Calu3 (cell line): ENCODE measurements at regions not wholly inside any gene's neighbourhood (a gene's known extent, or its start where the extent isn't known, plus 50 kb on each side); places are given as distances from the start of the nearest gene placed in this dataset.

Experiments used
- BruUV-seq: library from RNA; stranded (reverse); fragments of 400-500 nt; replicated peaks from 2 replicates; lab custom pipeline; 2021; lab: Mats Ljungman, UMichigan
- CTCF ChIA-PET: fragments of 300-600 bp; sonication (Branson Sonifier 250); formaldehyde crosslinking; loops from one replicate; lab custom pipeline; 2022; ENCODE audit warnings: antibody characterized with exemption; lab: Charles Lee
- DNase-seq: peaks from one replicate; pipeline ENCODE4 v3.0.0; 2022
- H3K27ac Mint-ChIP-seq: one replicate; pipeline ENCODE4 v1.8.0; 2022; ENCODE audit warnings: mixed read lengths; ENCODE audit not compliant: unreplicated experiment
- H3K27me3 Mint-ChIP-seq: one replicate; pipeline ENCODE4 v1.8.0; 2022; ENCODE audit warnings: mixed read lengths; ENCODE audit not compliant: unreplicated experiment
- H3K36me3 Mint-ChIP-seq: one replicate; pipeline ENCODE4 v1.8.0; 2022; ENCODE audit warnings: mild to moderate bottlenecking, moderate library complexity, mixed read lengths; ENCODE audit not compliant: insufficient read depth, unreplicated experiment
- H3K4me1 Mint-ChIP-seq: one replicate; pipeline ENCODE4 v1.8.0; 2022; ENCODE audit warnings: mild to moderate bottlenecking, low read depth, mixed read lengths; ENCODE audit not compliant: unreplicated experiment
- H3K4me3 Mint-ChIP-seq: one replicate; pipeline ENCODE4 v1.8.0; 2022; ENCODE audit warnings: mild to moderate bottlenecking, low read depth, moderate library complexity, mixed read lengths; ENCODE audit not compliant: unreplicated experiment
- H3K9me3 Mint-ChIP-seq: one replicate; pipeline ENCODE4 v1.8.0; 2022; ENCODE audit warnings: low read depth, mixed read lengths; ENCODE audit not compliant: unreplicated experiment
- CTCF ChIP-seq: fragments of 200-600 bp; IDR thresholded peaks from one replicate; pipeline ENCODE4 v1.8.0; 2022; ENCODE audit warnings: antibody characterized with exemption; ENCODE audit not compliant: unreplicated experiment
- intact Hi-C: fragments of 100-400 bp; cut with micrococcal nuclease; formaldehyde crosslinking; loops from one replicate; pipeline ENCODE4 v1.10.0; 2022; ENCODE audit not compliant: unreplicated experiment

GRCh38 chr9:120256146-120256545 lies 323.8 kb downstream of the CDK5RAP2 start:
- no peaks in the 10 kb centered on the region for H3K9me3 Mint-ChIP-seq

GRCh38 chr9:120252248-120252647 lies 327.7 kb downstream of the CDK5RAP2 start:
- BruUV-seq, result no TSS peak
- H3K27me3 Mint-ChIP-seq, result peaks cover 37% of the 10 kb centered on the region
- no peaks in the 10 kb centered on the region for H3K9me3 Mint-ChIP-seq
- CTCF ChIA-PET, result no interaction called here
- H3K27ac Mint-ChIP-seq, result no peak overlapping the region
- no peaks in the 10 kb centered on the region for H3K36me3 Mint-ChIP-seq
- intact Hi-C loops, result no loop called here
- DNase-seq, result no peak
- no peak for TF ChIP-seq CTCF
- H3K4me3 Mint-ChIP-seq, result no peak overlapping the region
- no peaks in the 10 kb centered on the region for H3K4me1 Mint-ChIP-seq

More at GRCh38 chr9:120256146-120256545, 323.8 kb downstream of the CDK5RAP2 start:
- CTCF ChIA-PET, result interaction anchor here (0.7 kb wide), 1 partner anchor 62 kb away, joined by 4 read pairs; no protein-coding TSS in a partner anchor
- DNase-seq, result no peak
- Mint-ChIP-seq H3K4me1 (no peaks in the 10 kb centered on the region), H3K4me3 (no peak overlapping the region), H3K27me3 (peaks cover 50% of the 10 kb centered on the region), H3K27ac (no peak overlapping the region), H3K36me3 (no peaks in the 10 kb centered on the region)
- TF ChIP-seq CTCF, result no peak
- BruUV-seq, result no TSS peak
- intact Hi-C loops, result no loop called here

DNA sequence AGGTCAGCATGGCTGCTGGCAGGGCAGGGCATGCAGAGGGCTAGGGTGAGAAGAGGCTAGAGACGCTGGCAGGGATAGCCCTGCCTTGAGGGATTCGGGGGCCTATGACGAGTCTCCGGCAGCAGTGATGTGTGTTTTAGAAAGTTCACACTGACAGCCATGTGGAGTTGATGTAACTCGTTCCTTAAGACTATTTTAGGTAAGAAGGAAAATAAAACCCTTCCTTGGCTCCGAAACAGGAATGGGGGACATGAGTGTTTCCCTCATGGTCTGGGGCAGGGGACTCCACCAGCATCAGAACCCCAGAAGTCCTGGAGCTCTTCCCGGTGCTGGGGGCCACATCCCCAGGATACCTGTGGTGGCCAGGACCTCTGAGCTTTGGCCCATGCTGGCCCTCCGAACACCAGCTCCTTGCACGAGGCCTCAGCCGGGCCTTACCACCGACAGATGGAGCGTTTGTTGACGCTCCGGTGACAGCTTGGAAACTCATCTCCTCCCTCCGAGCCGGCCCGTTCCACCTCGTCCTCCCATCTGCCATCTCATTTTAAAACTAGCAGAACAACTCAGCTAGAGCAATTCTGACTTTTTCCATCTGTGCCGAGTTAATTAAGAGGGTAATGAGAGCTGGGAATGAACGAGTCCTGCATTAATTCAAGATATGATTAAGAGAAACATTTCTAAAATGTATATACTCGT lies 337.7 kb downstream of the CDK5RAP2 start:
- no peak for DNase-seq
- Mint-ChIP-seq H3K4me1 (no peaks in the 10 kb centered on the region), H3K9me3 (no peaks in the 10 kb centered on the region), H3K27ac (no peak overlapping the region), H3K36me3 (no peaks in the 10 kb centered on the region), H3K4me3 (no peak overlapping the region), H3K27me3 (peaks cover 42% of the 10 kb centered on the region)
- intact Hi-C loops, result no loop called here
- no TSS peak for BruUV-seq
- CTCF ChIA-PET, result no interaction called here
- no peak for TF ChIP-seq CTCF

GRCh38 chr9:120236596-120236995 lies 343.4 kb downstream of the CDK5RAP2 start:
- DNase-seq, result no peak
- H3K36me3 Mint-ChIP-seq, result no peaks in the 10 kb centered on the region

More at GRCh38 chr9:120236596-120236995, 343.4 kb downstream of the CDK5RAP2 start:
- no peaks in the 10 kb centered on the region for H3K4me1 Mint-ChIP-seq
- TF ChIP-seq CTCF, result no peak
- intact Hi-C loops, result no loop called here
- H3K27me3 Mint-ChIP-seq, result peaks cover 16% of the 10 kb centered on the region
- CTCF ChIA-PET, result no interaction called here
- no TSS peak for BruUV-seq
- H3K9me3 Mint-ChIP-seq, result no peaks in the 10 kb centered on the region
- no peak overlapping the region for H3K27ac Mint-ChIP-seq
- H3K4me3 Mint-ChIP-seq, result no peak overlapping the region
